HepG2 (cell line): ENCODE measurements at regions not wholly inside any gene's neighbourhood (a gene's known extent, or its start where the extent isn't known, plus 50 kb on each side); places are given as distances from the start of the nearest gene placed in this dataset.

Experiments
- AFF4 ChIP-seq: sonication (generic); formaldehyde crosslinking; IDR thresholded peaks from 2 replicates; pipeline ENCODE4 v1.4.0; 2020; ENCODE audit warnings: missing genetic modification reagents
- BHLHE40 ChIP-seq: IDR thresholded peaks from 2 replicates; pipeline ENCODE4 v1.6.1; 2011; ENCODE audit warnings: low read length, improper control_type of control experiment
- BRCA1 ChIP-seq: sonication (generic); formaldehyde crosslinking; IDR thresholded peaks from 2 replicates; pipeline ENCODE4 v1.4.0; 2020; ENCODE audit warnings: missing genetic modification reagents
- E2F1 ChIP-seq: sonication (generic); formaldehyde crosslinking; IDR thresholded peaks from 2 replicates; pipeline ENCODE4 v1.5.0; 2020; ENCODE audit warnings: missing genetic modification reagents
- EEA1 ChIP-seq: sonication (generic); formaldehyde crosslinking; IDR thresholded peaks from 2 replicates; pipeline ENCODE4 v1.5.1; 2020; ENCODE audit warnings: mild to moderate bottlenecking, missing genetic modification reagents, borderline replicate concordance
- GLMP ChIP-seq: sonication (generic); formaldehyde crosslinking; IDR thresholded peaks from 2 replicates; pipeline ENCODE4 v1.9.0; 2021; ENCODE audit warnings: missing genetic modification reagents, mild to moderate bottlenecking, borderline replicate concordance
- HNRNPK ChIP-seq: fragments of 200-400 bp; formaldehyde crosslinking; IDR thresholded peaks from 2 replicates; pipeline ENCODE4 v1.6.1; 2018; ENCODE audit warnings: low read length, low read depth, moderate library complexity, mild to moderate bottlenecking; ENCODE audit not compliant: poor library complexity, severe bottlenecking
- NR2F1 ChIP-seq, 2 experiments: fragments of 450-650 bp in 1 of 2; formaldehyde crosslinking in 1 of 2; IDR thresholded peaks; 2 replicates each; pipeline versions ENCODE4 v1.5.0 to v1.6.1; 2016 to 2020; ENCODE audit warnings: mild to moderate bottlenecking in 1 of 2, missing compliant biosample characterization in 1 of 2, missing genetic modification reagents in 1 of 2, moderate library complexity in 1 of 2
- PRDM4 ChIP-seq: sonication (generic); formaldehyde crosslinking; IDR thresholded peaks from 2 replicates; pipeline ENCODE4 v1.9.0; 2021; ENCODE audit warnings: missing genetic modification reagents, borderline replicate concordance
- RAD51 ChIP-seq: fragments of 450-650 bp; IDR thresholded peaks from 2 replicates; pipeline ENCODE4 v1.6.1; 2016; ENCODE audit warnings: borderline replicate concordance
- SRY ChIP-seq: sonication (generic); formaldehyde crosslinking; IDR thresholded peaks from 2 replicates; pipeline ENCODE4 v1.8.0; 2022; ENCODE audit warnings: mild to moderate bottlenecking, missing genetic modification reagents
- ZMAT3 ChIP-seq: sonication (generic); formaldehyde crosslinking; conservative IDR thresholded peaks from 2 replicates; pipeline ENCODE4 v1.7.0; 2021; ENCODE audit warnings: missing genetic modification reagents
- ZNF17 ChIP-seq: sonication (generic); formaldehyde crosslinking; IDR thresholded peaks from 2 replicates; pipeline ENCODE4 v1.5.0; 2020; ENCODE audit warnings: mild to moderate bottlenecking, missing genetic modification reagents
- ZNF260 ChIP-seq: sonication (generic); formaldehyde crosslinking; IDR thresholded peaks from 2 replicates; pipeline ENCODE4 v1.4.0; 2020; ENCODE audit warnings: missing genetic modification reagents, low read depth, mild to moderate bottlenecking, borderline replicate concordance
- ZNF276 ChIP-seq: sonication (generic); formaldehyde crosslinking; IDR thresholded peaks from 2 replicates; pipeline ENCODE4 v1.4.0; 2020; ENCODE audit warnings: mild to moderate bottlenecking, low read depth, missing genetic modification reagents
- ZNF468 ChIP-seq: sonication (generic); formaldehyde crosslinking; IDR thresholded peaks from 2 replicates; pipeline ENCODE4 v1.8.0; 2022; ENCODE audit warnings: mild to moderate bottlenecking, moderate library complexity, missing genetic modification reagents
- ZNF740 ChIP-seq: sonication (generic); formaldehyde crosslinking; IDR thresholded peaks from 2 replicates; pipeline ENCODE4 v1.4.0; 2020; ENCODE audit warnings: missing genetic modification reagents
- ZNF781 ChIP-seq: sonication (generic); formaldehyde crosslinking; IDR thresholded peaks from 2 replicates; pipeline ENCODE4 v1.5.1; 2020; ENCODE audit warnings: borderline replicate concordance, mild to moderate bottlenecking, missing genetic modification reagents; ENCODE audit errors: not compliant biosample characterization

GRCh38 chr20:5696011-5696559, 54.1 kb upstream of the SHLD1 start (continued):
- TF ChIP-seq E2F1 (CRISPR knock-in tag) (no peak), ZNF468 (no peak), RAD51 (peak; percentile 49; the same call in 1 of the 2 replicates), ZNF260 (CRISPR knock-in tag) (no peak), ZMAT3 (CRISPR knock-in tag) (no peak), GLMP (CRISPR knock-in tag) (no peak), HNRNPK (no peak), NR2F1 (CRISPR knock-in tag; IDR thresholded peaks at IDR 0.05) (0 out of 4 replicates have a peak, but pooled peaks have one; percentile 14 to 23), EEA1 (CRISPR knock-in tag) (no peak), ZNF17 (CRISPR knock-in tag) (no peak), ZNF276 (no peak), SRY (no peak), PRDM4 (CRISPR knock-in tag) (no peak), BHLHE40 (0 out of 2 replicates have a peak, but pooled peaks have one; percentile 29), AFF4 (CRISPR knock-in tag) (no peak), BRCA1 (CRISPR knock-in tag) (no peak), ZNF740 (CRISPR knock-in tag) (no peak), ZNF781 (CRISPR knock-in tag) (no peak)
